ENCODE measurements at regions not wholly inside any gene's neighbourhood (a gene's known extent, or its start where the extent isn't known, plus 50 kb on each side); places are given as distances from the start of the nearest gene placed in this dataset.

DNA sequence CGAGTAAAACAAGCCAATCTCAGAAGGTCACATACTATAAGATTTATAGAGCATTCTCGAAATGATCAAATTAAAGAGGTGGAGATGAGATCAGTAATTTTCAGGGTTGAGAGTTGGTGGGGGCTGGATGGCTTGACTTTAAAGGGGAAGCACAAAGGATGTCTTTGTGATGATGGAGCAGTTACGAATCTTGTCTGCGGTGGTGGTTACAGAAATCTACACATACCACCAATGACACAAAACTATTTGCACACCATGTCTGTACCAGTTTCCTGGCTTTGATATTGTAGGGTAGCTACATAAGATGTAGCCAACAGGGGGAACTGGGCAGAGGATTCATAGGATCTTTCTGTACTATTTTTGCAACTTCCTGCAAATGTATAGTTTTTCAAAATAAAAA lies 190.6 kb upstream of the SMIM21 start:
- Mint-ChIP-seq H3K9me3 (no peaks in the 10 kb centered on the region), H3K4me1 (no peaks in the 10 kb centered on the region), H3K27me3 (peaks cover 13% of the 10 kb centered on the region), H3K4me3 (no peak overlapping the region), H3K27ac (no peak overlapping the region), H3K36me3 (no peaks in the 10 kb centered on the region)

- no peak overlapping the region for H3K4me3 Mint-ChIP-seq
- peaks cover 19% of the 10 kb centered on the region for H3K27me3 Mint-ChIP-seq
- H3K4me1 Mint-ChIP-seq, result no peaks in the 10 kb centered on the region
- H3K9me3 Mint-ChIP-seq, result no peaks in the 10 kb centered on the region
- no peak overlapping the region for H3K27ac Mint-ChIP-seq
- no peaks in the 10 kb centered on the region for H3K36me3 Mint-ChIP-seq
These were observed 185.0 kb upstream of the SMIM21 start for GRCh38 chr18:75612456-75612855.

DNA sequence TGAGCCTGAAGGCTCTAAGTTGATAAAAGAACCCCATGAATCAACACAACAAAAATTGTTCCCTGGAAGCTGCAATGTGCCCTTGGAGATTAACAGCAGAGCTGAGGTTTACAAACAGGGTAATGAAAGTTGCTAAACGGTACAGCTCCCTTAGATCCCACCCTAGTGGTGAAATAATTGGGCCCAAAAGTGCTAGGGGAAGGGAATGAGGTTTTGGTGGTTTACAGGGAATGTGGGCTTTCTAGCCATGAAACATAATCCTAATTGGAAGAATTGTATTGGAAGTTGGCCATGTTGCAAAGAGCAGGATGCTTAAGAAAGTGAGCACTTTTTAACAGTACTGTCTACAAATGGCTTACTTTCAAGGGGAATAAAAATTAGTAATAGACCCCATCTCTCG lies 180.2 kb upstream of the SMIM21 start:
- H3K4me1 Mint-ChIP-seq, result no peaks in the 10 kb centered on the region
- H3K36me3 Mint-ChIP-seq, result no peaks in the 10 kb centered on the region
- no peak overlapping the region for H3K27ac Mint-ChIP-seq
- no peak overlapping the region for H3K4me3 Mint-ChIP-seq
- H3K9me3 Mint-ChIP-seq, result peaks cover 3% of the 10 kb centered on the region
- H3K27me3 Mint-ChIP-seq, result peaks cover 7% of the 10 kb centered on the region

DNA sequence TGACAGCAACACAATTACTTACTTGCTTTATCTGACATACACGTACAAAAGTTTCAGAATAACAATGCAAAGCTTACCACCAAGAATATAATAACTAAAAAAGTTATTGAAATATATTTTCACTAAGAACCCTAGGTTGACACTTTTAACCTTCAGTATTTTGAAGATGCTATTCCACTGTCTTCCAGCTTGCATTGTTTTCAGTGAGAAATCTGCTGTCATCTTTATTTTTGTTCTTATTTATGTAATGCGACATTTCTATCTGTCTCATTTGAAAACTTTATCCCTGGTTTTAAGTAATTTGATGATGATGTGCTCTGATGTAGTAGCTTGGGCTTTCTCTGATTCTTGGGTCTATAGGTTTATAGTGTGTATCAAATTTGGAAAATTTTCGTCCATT lies 165.0 kb upstream of the SMIM21 start:
- H3K27me3 Mint-ChIP-seq, result peaks cover 7% of the 10 kb centered on the region
- H3K27ac Mint-ChIP-seq, result no peak overlapping the region
- peaks cover 4% of the 10 kb centered on the region for H3K36me3 Mint-ChIP-seq
- no peak overlapping the region for H3K4me3 Mint-ChIP-seq
- H3K4me1 Mint-ChIP-seq, result no peaks in the 10 kb centered on the region
- H3K9me3 Mint-ChIP-seq, result peaks cover 11% of the 10 kb centered on the region

DNA sequence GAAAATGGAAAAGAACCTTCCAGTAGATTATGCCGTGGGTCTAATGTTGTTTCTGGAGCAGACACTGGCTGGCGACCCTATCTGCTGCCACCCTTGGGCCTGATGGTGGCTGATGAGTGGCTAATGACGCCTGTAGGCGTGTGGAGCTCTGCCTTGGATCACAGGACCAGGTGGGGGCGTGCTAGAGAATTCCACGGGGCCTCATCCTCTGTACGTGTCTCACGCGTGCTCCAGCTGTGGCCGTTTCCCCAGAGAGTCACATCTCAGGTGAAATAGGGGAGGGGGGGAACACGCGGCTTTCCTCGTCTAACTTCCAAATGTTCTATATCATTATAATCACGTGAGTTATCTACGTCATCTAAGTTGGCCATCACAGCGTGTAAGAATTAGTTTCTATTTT lies 160.9 kb upstream of the SMIM21 start:
- Mint-ChIP-seq H3K4me3 (no peak overlapping the region), H3K9me3 (peaks cover 7% of the 10 kb centered on the region), H3K27ac (no peak overlapping the region), H3K27me3 (peaks cover 5% of the 10 kb centered on the region), H3K36me3 (peaks cover 4% of the 10 kb centered on the region), H3K4me1 (no peaks in the 10 kb centered on the region)

DNA sequence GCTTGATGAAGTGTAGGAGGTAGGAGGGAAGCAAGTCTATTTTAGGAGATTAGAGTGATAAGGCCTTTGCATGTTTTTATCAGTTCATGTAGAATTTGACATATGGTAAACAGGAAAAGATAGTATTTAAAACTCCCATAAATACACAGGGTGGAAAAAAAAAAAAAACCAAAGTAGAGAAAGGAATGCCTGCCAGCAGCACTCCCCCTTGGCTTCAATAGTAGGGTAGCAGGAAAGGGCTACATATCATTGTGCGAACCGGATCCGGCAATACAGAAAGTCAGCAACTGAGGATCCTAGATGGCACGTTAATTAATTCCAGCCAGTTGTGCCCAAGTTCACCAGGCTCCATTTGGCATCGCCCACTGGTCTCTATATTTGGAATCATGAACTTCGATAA lies 159.6 kb upstream of the SMIM21 start:
- H3K9me3 Mint-ChIP-seq, result no peaks in the 10 kb centered on the region
- no peaks in the 10 kb centered on the region for H3K4me1 Mint-ChIP-seq
- no peak overlapping the region for H3K4me3 Mint-ChIP-seq
- peaks cover 7% of the 10 kb centered on the region for H3K27me3 Mint-ChIP-seq
- H3K36me3 Mint-ChIP-seq, result no peaks in the 10 kb centered on the region
- H3K27ac Mint-ChIP-seq, result no peak overlapping the region

DNA sequence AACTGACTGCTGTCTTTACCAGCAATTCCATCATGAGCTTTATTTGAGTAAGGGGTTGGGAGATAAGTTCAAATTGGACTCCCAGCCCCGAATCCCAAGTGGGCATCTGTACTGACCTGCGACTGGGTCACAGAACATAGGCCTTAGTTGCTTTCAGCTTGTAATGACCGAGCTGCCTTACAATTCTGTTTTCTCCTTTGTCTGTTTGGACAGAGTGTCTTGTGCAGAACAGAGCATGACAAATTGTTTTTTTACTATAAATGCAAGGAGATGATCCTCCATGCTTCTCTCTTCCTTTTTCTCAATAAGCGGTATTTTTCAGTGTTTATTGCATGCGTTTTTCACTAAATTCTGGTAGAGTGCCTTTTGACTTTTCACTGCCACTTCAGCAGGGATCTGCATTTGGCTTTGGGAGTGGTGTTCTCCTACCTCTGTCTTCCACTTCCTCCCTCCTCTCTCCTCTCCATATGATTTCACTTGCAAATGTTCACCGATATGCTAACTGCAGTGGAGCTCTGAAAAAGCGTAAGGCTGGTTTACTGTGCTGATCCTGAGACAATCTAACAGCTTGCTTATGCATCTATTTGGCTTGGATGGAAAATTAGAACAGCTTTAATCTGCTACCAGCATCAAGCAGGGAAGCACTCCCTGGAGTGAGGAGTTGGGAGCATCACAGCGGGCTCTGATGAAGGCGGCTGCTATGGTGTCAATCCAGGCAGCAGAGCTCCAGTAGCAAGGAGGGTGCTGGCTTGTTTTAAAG lies 158.8 kb upstream of the SMIM21 start:
- Mint-ChIP-seq H3K4me3 (no peak overlapping the region), H3K9me3 (no peaks in the 10 kb centered on the region), H3K27me3 (peaks cover 7% of the 10 kb centered on the region), H3K4me1 (no peaks in the 10 kb centered on the region), H3K36me3 (no peaks in the 10 kb centered on the region), H3K27ac (no peak overlapping the region)

- no peak overlapping the region for H3K27ac Mint-ChIP-seq
- no peak overlapping the region for H3K4me3 Mint-ChIP-seq
- H3K9me3 Mint-ChIP-seq, result no peaks in the 10 kb centered on the region
- no peaks in the 10 kb centered on the region for H3K36me3 Mint-ChIP-seq
- H3K4me1 Mint-ChIP-seq, result no peaks in the 10 kb centered on the region
- H3K27me3 Mint-ChIP-seq, result peaks cover 8% of the 10 kb centered on the region
These were observed 155.4 kb upstream of the SMIM21 start for GRCh38 chr18:75582940-75583339.

- Mint-ChIP-seq H3K4me3 (no peak overlapping the region), H3K36me3 (no peaks in the 10 kb centered on the region), H3K4me1 (no peaks in the 10 kb centered on the region), H3K27me3 (peaks cover 7% of the 10 kb centered on the region), H3K27ac (no peak overlapping the region), H3K9me3 (no peaks in the 10 kb centered on the region)
These were observed 154.9 kb upstream of the SMIM21 start for GRCh38 chr18:75582406-75582821.

DNA sequence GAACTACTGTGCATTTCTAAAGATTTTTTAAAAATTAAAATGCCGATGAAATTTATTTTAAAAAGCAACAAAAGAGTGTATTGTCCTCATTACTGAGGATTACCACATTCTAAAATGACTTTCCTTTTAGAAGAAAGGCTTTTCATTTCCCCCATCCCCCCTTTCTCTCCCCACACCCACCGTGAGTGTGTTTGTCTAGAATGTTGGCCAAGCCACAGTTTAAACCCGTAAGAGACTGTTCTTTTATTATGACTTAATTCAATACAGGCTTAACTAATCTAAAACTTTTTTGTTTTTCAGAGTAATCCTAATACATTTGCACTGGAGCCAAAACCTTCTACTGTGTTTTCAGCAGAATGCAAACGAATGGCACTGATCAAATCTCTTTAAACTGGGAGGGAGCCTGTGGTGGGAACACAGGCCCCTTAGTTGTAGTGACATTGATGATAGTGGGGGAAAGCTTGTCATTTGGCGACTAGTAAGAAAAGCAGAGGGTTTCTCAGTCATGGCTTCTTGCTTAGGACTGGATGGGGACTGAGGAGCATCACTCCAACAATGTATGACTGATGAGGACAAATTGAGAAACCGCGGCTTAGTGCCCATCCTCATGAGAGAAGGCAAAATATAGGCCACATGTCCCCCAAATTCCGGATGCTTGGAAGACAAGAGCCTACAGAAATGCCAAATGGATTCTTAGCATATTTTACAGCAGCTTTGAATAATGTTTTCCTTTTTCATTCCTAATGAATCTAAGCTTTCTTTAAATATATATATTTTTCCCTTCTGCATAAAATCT lies 154.0 kb upstream of the SMIM21 start:
- peaks cover 9% of the 10 kb centered on the region for H3K27me3 Mint-ChIP-seq
- H3K4me1 Mint-ChIP-seq, result no peaks in the 10 kb centered on the region
- no peak overlapping the region for H3K27ac Mint-ChIP-seq
- no peaks in the 10 kb centered on the region for H3K36me3 Mint-ChIP-seq
- no peak overlapping the region for H3K4me3 Mint-ChIP-seq
- H3K9me3 Mint-ChIP-seq, result no peaks in the 10 kb centered on the region

DNA sequence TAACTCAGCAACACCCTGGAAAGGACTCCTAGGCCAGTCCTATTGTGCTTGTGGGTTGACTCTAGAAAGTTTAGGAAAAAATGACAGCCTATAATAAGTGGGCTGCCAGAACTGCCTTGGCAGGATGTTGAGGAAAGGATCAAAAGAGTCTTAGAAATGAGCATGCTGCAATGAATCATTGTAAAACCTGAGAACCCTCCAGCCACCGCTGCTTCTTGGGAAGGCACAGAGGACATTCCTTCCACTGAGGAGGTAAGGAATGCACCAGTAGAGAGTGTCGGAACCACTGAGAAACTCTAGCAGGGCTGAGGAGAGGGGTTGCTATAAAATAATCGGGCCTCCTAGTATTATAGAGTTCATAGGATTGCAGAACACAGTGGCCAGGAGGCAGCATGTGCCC lies 146.7 kb upstream of the SMIM21 start:
- H3K4me1 Mint-ChIP-seq, result no peaks in the 10 kb centered on the region
- H3K27ac Mint-ChIP-seq, result no peak overlapping the region
- H3K4me3 Mint-ChIP-seq, result no peak overlapping the region
- H3K27me3 Mint-ChIP-seq, result peaks cover 4% of the 10 kb centered on the region
- no peaks in the 10 kb centered on the region for H3K9me3 Mint-ChIP-seq
- no peaks in the 10 kb centered on the region for H3K36me3 Mint-ChIP-seq

DNA sequence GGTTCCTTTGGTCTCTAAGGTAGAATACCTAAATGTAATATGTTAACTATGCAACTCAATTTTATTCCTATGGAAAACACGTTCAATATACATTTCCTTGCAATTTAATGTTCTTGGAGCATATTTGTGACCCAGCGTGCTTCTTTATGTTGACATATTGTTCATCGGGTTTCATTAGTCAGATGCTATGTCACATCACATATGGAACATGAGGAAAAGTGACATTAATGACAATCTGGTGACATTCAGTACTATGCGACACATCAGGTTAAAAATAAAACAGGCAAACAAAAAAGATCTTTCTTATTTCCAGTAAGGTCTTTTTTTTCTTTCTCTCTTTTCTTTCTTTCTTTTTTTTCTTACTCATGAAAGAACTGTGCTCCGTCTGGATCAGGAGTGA lies 135.6 kb upstream of the SMIM21 start:
- Mint-ChIP-seq H3K4me1 (no peaks in the 10 kb centered on the region), H3K4me3 (no peak overlapping the region), H3K27ac (no peak overlapping the region), H3K27me3 (peaks cover 14% of the 10 kb centered on the region), H3K9me3 (no peaks in the 10 kb centered on the region), H3K36me3 (no peaks in the 10 kb centered on the region)

DNA sequence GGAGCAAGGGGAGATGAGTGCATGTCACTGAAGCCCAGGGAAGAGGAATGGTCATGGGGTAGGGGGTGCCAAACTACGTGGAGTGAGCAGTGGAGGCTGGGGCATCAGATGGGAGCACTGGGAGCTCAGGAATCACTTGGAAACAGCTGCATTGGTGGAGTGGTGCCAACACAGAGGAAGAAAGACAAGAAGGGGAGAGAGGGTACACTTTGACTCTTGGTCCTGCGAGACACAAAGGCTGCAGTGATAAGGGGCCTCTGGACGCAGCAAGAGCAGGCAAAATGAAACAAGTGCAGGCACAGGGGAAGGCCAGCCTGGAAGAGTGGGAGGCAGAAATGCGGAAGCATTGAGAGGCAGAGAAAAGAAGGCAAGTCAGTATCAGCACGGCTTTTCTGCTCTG lies 134.7 kb upstream of the SMIM21 start:
- Mint-ChIP-seq H3K27ac (no peak overlapping the region), H3K9me3 (no peaks in the 10 kb centered on the region), H3K4me3 (no peak overlapping the region)

DNA sequence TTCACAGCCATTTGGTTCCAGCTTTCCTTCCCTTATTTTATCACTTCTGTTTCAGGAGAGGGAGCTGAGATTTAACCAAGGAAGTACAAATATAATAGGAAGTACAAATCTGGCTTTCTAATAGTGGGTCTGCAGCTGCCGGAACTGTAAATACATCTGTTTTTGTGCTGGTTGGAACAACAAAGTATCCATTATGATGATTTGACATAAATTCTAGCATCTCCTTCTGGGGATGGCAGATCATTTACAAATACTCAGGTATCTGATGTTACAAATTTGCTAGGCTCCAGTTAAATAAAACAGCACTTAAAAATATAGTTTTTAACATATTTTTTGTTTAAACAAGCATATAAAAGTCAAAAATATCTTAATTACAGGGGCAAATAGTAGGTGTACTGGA lies 131.3 kb upstream of the SMIM21 start:
- Mint-ChIP-seq H3K27ac (no peak overlapping the region), H3K36me3 (no peaks in the 10 kb centered on the region), H3K27me3 (peaks cover 5% of the 10 kb centered on the region), H3K4me1 (no peaks in the 10 kb centered on the region), H3K4me3 (no peak overlapping the region), H3K9me3 (no peaks in the 10 kb centered on the region)

More for the DNA sequence above, 134.7 kb upstream of the SMIM21 start:
- Mint-ChIP-seq H3K4me1 (no peaks in the 10 kb centered on the region), H3K36me3 (no peaks in the 10 kb centered on the region), H3K27me3 (peaks cover 12% of the 10 kb centered on the region)

- Mint-ChIP-seq H3K4me1 (no peaks in the 10 kb centered on the region), H3K9me3 (no peaks in the 10 kb centered on the region), H3K4me3 (no peak overlapping the region), H3K36me3 (no peaks in the 10 kb centered on the region), H3K27me3 (peaks cover 5% of the 10 kb centered on the region), H3K27ac (no peak overlapping the region)
These were observed 129.3 kb upstream of the SMIM21 start for GRCh38 chr18:75556841-75557240.

GRCh38 chr18:75554644-75555185 lies 127.2 kb upstream of the SMIM21 start:
- H3K27ac Mint-ChIP-seq, result no peak overlapping the region
- H3K4me1 Mint-ChIP-seq, result no peaks in the 10 kb centered on the region
- H3K9me3 Mint-ChIP-seq, result no peaks in the 10 kb centered on the region
- H3K36me3 Mint-ChIP-seq, result no peaks in the 10 kb centered on the region
- H3K27me3 Mint-ChIP-seq, result peaks cover 5% of the 10 kb centered on the region
- H3K4me3 Mint-ChIP-seq, result no peak overlapping the region
